Mammary epithelial cell (primary cell): ENCODE measurements at regions not wholly inside any gene's neighbourhood (a gene's known extent, or its start where the extent isn't known, plus 50 kb on each side); places are given as distances from the start of the nearest gene placed in this dataset.

Experiments used
- CTCF ChIP-seq, 2 donors: IDR thresholded peaks in 1 of 2; conservative IDR thresholded peaks in 1 of 2; 2 replicates each; pipeline ENCODE4 v1.5.1; 2011 to 2012; ENCODE audit warnings: inconsistent platforms in 2 of 2, low read length in 2 of 2, mild to moderate bottlenecking in 2 of 2, control low read depth in 1 of 2, low read depth in 1 of 2; ENCODE audit not compliant: insufficient read depth in 1 of 2; ENCODE audit errors: extremely low read depth in 1 of 2
- EZH2 ChIP-seq: IDR thresholded peaks from 2 replicates; pipeline ENCODE4 v1.6.1; 2012; ENCODE audit warnings: low read length, inconsistent platforms, borderline replicate concordance

GRCh38 chr1:83775977-83776603 is 222.8 kb downstream of the TTLL7 start:
- TF ChIP-seq EZH2 (no peak), CTCF (conservative IDR thresholded peaks at IDR 0.05 in 1 of 2, IDR thresholded peaks at IDR 0.05 in 1 of 2; ENCODE audit: extremely low read depth in 1 of 2, insufficient read depth in 1 of 2, low read depth in 1 of 2, low read length in 2 of 2) (no peak)
